Effector CD8-positive, alpha-beta T cell (primary cell): ENCODE measurements at regions not wholly inside any gene's neighbourhood (a gene's known extent, or its start where the extent isn't known, plus 50 kb on each side); places are given as distances from the start of the nearest gene placed in this dataset.
"Not testable (repeated sequence)": the region's sequence is repeated elsewhere in the genome, so short reads cannot be mapped to it uniquely, and the experiment has no call there.

Experiments used
- DNase-seq: peaks from one replicate; lab custom pipeline; 2025; lab: John Stamatoyannopoulos, UW

GRCh38 chr17:20843261-20843660, 199.6 kb downstream of the USP22 start:
- not testable (repeated sequence) for DNase-seq

- peak; percentile 4 for DNase-seq
These were observed 198.8 kb downstream of the USP22 start for GRCh38 chr17:20843799-20844553.

- not testable (repeated sequence) for DNase-seq
These were observed 193.9 kb downstream of the USP22 start for GRCh38 chr17:20848869-20849443.

GRCh38 chr17:20851591-20852238, 191.1 kb downstream of the USP22 start:
- not testable (repeated sequence) for DNase-seq

GRCh38 chr17:20852239-20852989, 190.4 kb downstream of the USP22 start:
- DNase-seq = no peak

- no peak for DNase-seq
These were observed 189.8 kb downstream of the USP22 start for GRCh38 chr17:20852990-20853370.

- not testable (repeated sequence) for DNase-seq
These were observed 186.8 kb downstream of the USP22 start for GRCh38 chr17:20855910-20856470.

GRCh38 chr17:20866444-20867209, 176.2 kb downstream of the USP22 start:
- not testable (repeated sequence) for DNase-seq

- not testable (repeated sequence) for DNase-seq
These were observed 175.3 kb downstream of the USP22 start for GRCh38 chr17:20867436-20867937.

- not testable (repeated sequence) for DNase-seq
These were observed 174.7 kb downstream of the USP22 start for GRCh38 chr17:20867938-20868661.

- not testable (repeated sequence) for DNase-seq
These were observed 174.2 kb downstream of the USP22 start for GRCh38 chr17:20868662-20869007.

- not testable (repeated sequence) for DNase-seq
These were observed 169.6 kb downstream of the USP22 start for GRCh38 chr17:20873173-20873572.

GRCh38 chr17:20873688-20874328, 169.0 kb downstream of the USP22 start:
- DNase-seq = not testable (repeated sequence)

- DNase-seq = not testable (repeated sequence)
These were observed 165.4 kb downstream of the USP22 start for GRCh38 chr17:20877384-20877783.

GRCh38 chr17:20890338-20890737, 152.5 kb downstream of the USP22 start:
- DNase-seq = no peak

- DNase-seq = not testable (repeated sequence)
These were observed 147.4 kb downstream of the USP22 start for GRCh38 chr17:20895426-20895825.

GRCh38 chr17:20896153-20896649, 146.6 kb downstream of the USP22 start:
- peak; percentile 27 for DNase-seq

- not testable (repeated sequence) for DNase-seq
These were observed 144.1 kb downstream of the USP22 start for GRCh38 chr17:20898726-20899125.

GRCh38 chr17:20902496-20902895, 140.3 kb downstream of the USP22 start:
- DNase-seq = not testable (repeated sequence)
